A549 (cell line): ENCODE measurements at regions not wholly inside any gene's neighbourhood (a gene's known extent, or its start where the extent isn't known, plus 50 kb on each side); places are given as distances from the start of the nearest gene placed in this dataset.

ENCODE experiments used
- ATAC-seq, 2 experiments: fragments of 200-7000 bp in 1 of 2; fragments of >200 bp in 1 of 2; cut with Nextera tagmentation in 1 of 2; cut with Tn5 transposase in 1 of 2; 3 replicates each; pipeline versions ENCODE4 v1.8.0 to v1.9.1; 2018 to 2020; ENCODE audit warnings: mild to moderate bottlenecking in 1 of 2, moderate library complexity in 1 of 2
- CTCF ChIA-PET: fragments of 300-600 bp; sonication (Branson Sonifier 250); formaldehyde crosslinking; extraction: SDS; loops from one replicate; lab custom pipeline; 2021; ENCODE audit warnings: antibody characterized with exemption, inconsistent platforms; lab: Yijun Ruan, JAX
- POLR2A ChIA-PET: fragments of 350-600 bp; formaldehyde crosslinking; extraction: SDS; loops from one replicate; lab custom pipeline; 2021; ENCODE audit warnings: antibody characterized with exemption, inconsistent platforms; lab: Yijun Ruan, JAX
- DNase-seq, 2 experiments: peaks; one replicate each; pipeline versions ENCODE4 v3.0.0 to v3.0.0-alpha.2; 2011 to 2016; ENCODE audit warnings: low read depth in 1 of 2, low spot score in 1 of 2
- FAIRE-seq: peaks from 2 replicates; lab custom pipeline; 2011; peaks lifted over from hg19 to GRCh38; lab: Jason Lieb, UNC
- H3K27ac ChIP-seq, 2 experiments: fragments of >200 bp; sonication (Bioruptor Twin); formaldehyde crosslinking; 3 replicates each; pipeline ENCODE4 v1.5.1; 2016 to 2017
- H3K4me1 ChIP-seq: fragments of >200 bp; sonication (Bioruptor Twin); formaldehyde crosslinking; 3 replicates; pipeline ENCODE4 v1.6.1; 2016
- H3K4me2 ChIP-seq: fragments of >200 bp; sonication (Bioruptor Twin); formaldehyde crosslinking; 3 replicates; pipeline ENCODE4 v1.6.1; 2016
- H3K4me3 ChIP-seq: fragments of >200 bp; sonication (Bioruptor Twin); formaldehyde crosslinking; 3 replicates; pipeline ENCODE4 v1.5.1; 2016
- H3K9me3 ChIP-seq: fragments of >200 bp; sonication (Bioruptor Twin); formaldehyde crosslinking; 3 replicates; pipeline ENCODE4 v1.6.1; 2016
- BCL3 ChIP-seq: fragments of >200 bp; sonication (Bioruptor Twin); formaldehyde crosslinking; IDR thresholded peaks from 3 replicates; pipeline ENCODE4 v1.6.1; 2016
- CBX8 ChIP-seq: fragments of 200-600 bp; sonication (generic); IDR thresholded peaks from 2 replicates; pipeline ENCODE4 v1.6.1; 2016
- CHD2 ChIP-seq: fragments of 150-350 bp; IDR thresholded peaks from 2 replicates; pipeline ENCODE4 v1.6.1; 2014; ENCODE audit warnings: low read length; ENCODE audit not compliant: partially characterized antibody
- CTCF ChIP-seq: fragments of >200 bp; sonication (Bioruptor Twin); formaldehyde crosslinking; IDR thresholded peaks from 3 replicates; pipeline ENCODE4 v1.5.1; 2016
- FOSB ChIP-seq: fragments of 250-450 bp; sonication (Bioruptor Pico); IDR thresholded peaks from 2 replicates; pipeline ENCODE4 v1.5.0; 2020; ENCODE audit warnings: mild to moderate bottlenecking, moderate library complexity
- HES2 ChIP-seq: fragments of >200 bp; sonication (Bioruptor Twin); formaldehyde crosslinking; IDR thresholded peaks from 2 replicates; pipeline ENCODE4 v1.6.1; 2016
- JUN ChIP-seq, 2 experiments: fragments of >200 bp; sonication (Bioruptor Twin); formaldehyde crosslinking; IDR thresholded peaks; 2 replicates in 1 of 2; 3 replicates in 1 of 2; pipeline ENCODE4 v1.6.1; 2016 to 2017
- MAFK ChIP-seq: fragments of 450-650 bp; IDR thresholded peaks from 2 replicates; pipeline ENCODE4 v1.6.1; 2014; ENCODE audit not compliant: partially characterized antibody
- MAX ChIP-seq: IDR thresholded peaks from 2 replicates; pipeline ENCODE4 v1.6.1; 2012
- RFX5 ChIP-seq: fragments of 450-650 bp; IDR thresholded peaks from 2 replicates; pipeline ENCODE4 v1.7.1; 2014; ENCODE audit warnings: antibody characterized with exemption, mild to moderate bottlenecking, moderate library complexity
- USF2 ChIP-seq: fragments of 450-650 bp; IDR thresholded peaks from 2 replicates; pipeline ENCODE4 v1.6.1; 2014; ENCODE audit warnings: antibody characterized with exemption
- ZSCAN20 ChIP-seq: fragments of 250-450 bp; sonication (Bioruptor Pico); IDR thresholded peaks from 2 replicates; pipeline ENCODE4 v1.8.0; 2022; ENCODE audit warnings: mild to moderate bottlenecking, moderate library complexity
- WGBS: methylation state at CpG from one replicate; pipeline ENCODE4 v1.1.6; 2017; ENCODE audit errors: missing lambda C conversion rate; 5-methylcytosine and 5-hydroxymethylcytosine counted together

- TF ChIP-seq USF2 = no peak
Measured at GRCh38 chr12:93149229-93149628, 220.1 kb upstream of the EEA1 start (continued).

GRCh38 chr12:93151079-93151762, 222.1 kb upstream of the EEA1 start:
- DNase-seq (no peak), FAIRE-seq (no peak), ATAC-seq (no peak)
- WGBS = 57% methylated on average over 5 of the region's 5 CpGs
- ChIA-PET POLR2A (no interaction called here), CTCF (no interaction called here)
- TF ChIP-seq MAFK = no peak
- TF ChIP-seq ZSCAN20 (CRISPR knock-in tag) = no peak
- Histone ChIP-seq H3K27ac (no peak overlapping the region), H3K4me1 (no peaks in the 10 kb centered on the region), H3K9me3 (no peaks in the 10 kb centered on the region), H3K4me2 (no peak overlapping the region), H3K4me3 (no peak overlapping the region)

- H3K9me3 ChIP-seq = no peaks in the 10 kb centered on the region
- WGBS = 69% methylated on average over 2 of the region's 2 CpGs
- CTCF ChIA-PET = interaction anchor here (0.5 to 0.6 kb wide), 2 partner anchors 36 to 83 kb away, joined by 3 read pairs; no protein-coding TSS in a partner anchor
- no peak for FAIRE-seq
- no peaks in the 10 kb centered on the region for H3K4me1 ChIP-seq
- DNase-seq = no peak
- POLR2A ChIA-PET = no interaction called here
- no peak overlapping the region for H3K27ac ChIP-seq
- H3K4me3 ChIP-seq = no peak overlapping the region
- TF ChIP-seq BCL3 = no peak
- TF ChIP-seq MAFK = peak; percentile 90
- TF ChIP-seq JUN (IDR thresholded peaks at IDR 0.05) = no peak
- no peak for TF ChIP-seq CHD2
- H3K4me2 ChIP-seq = no peak overlapping the region
- no peak for ATAC-seq
Measured at GRCh38 chr12:93152617-93153016, 223.5 kb upstream of the EEA1 start.

GRCh38 chr12:93153321-93153720, 224.2 kb upstream of the EEA1 start:
- H3K4me1 ChIP-seq = no peaks in the 10 kb centered on the region
- POLR2A ChIA-PET = no interaction called here
- FAIRE-seq (no peak), DNase-seq (no peak), ATAC-seq (no peak)
- H3K27ac ChIP-seq = no peak overlapping the region
- H3K4me3 ChIP-seq = no peak overlapping the region
- H3K4me2 ChIP-seq = no peak overlapping the region
- WGBS = 67% methylated on average over 3 of the region's 3 CpGs
- H3K9me3 ChIP-seq = peaks cover 3% of the 10 kb centered on the region
- TF ChIP-seq RFX5 (no peak), HES2 (no peak), BCL3 (no peak), MAX (no peak), CTCF (no peak), FOSB (CRISPR knock-in tag) (no peak), CBX8 (no peak)
- CTCF ChIA-PET = interaction anchor here (0.5 kb wide), 1 partner anchor 37 kb away, joined by 3 read pairs; no protein-coding TSS in a partner anchor
